ENCODE measurements at regions not wholly inside any gene's neighbourhood (a gene's known extent, or its start where the extent isn't known, plus 50 kb on each side); places are given as distances from the start of the nearest gene placed in this dataset.
"Not testable (repeated sequence)": the region's sequence is repeated elsewhere in the genome, so short reads cannot be mapped to it uniquely, and the experiment has no call there.

DNA sequence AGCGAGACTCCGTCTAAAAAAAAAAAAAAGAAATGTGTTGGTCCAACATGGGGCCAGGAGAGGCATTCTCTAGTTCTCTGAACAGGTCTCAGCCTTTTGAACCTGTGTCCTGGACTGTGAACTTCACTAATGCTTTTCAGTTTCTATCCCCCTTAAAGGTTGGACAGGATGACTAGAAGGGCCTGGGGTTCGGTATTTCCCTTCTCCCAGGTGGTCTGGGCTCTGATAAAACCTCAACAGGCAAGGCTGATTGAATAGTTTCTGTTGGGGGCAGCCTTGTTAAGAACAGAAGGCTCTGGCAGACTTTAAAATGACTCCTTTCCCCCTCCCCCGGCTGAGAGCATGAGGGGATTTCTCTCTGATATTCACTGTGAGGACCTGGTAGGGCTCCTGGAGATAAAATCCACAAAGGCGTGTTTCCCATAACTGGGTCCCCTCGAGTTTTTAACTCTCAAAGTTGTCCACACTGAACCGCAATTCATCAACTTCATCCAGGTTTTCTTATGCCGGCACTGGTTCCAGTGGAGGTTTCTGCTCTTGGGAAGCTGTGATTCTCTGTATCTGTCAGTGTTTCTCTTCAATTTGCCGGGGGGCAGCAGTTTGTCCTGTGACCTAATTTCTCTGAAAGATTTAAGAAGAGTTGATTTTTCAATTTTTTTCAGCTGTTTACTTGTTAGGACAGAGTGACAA, 91.3 kb downstream of the METRNL start:
- TF ChIP-seq, protein P1, sequence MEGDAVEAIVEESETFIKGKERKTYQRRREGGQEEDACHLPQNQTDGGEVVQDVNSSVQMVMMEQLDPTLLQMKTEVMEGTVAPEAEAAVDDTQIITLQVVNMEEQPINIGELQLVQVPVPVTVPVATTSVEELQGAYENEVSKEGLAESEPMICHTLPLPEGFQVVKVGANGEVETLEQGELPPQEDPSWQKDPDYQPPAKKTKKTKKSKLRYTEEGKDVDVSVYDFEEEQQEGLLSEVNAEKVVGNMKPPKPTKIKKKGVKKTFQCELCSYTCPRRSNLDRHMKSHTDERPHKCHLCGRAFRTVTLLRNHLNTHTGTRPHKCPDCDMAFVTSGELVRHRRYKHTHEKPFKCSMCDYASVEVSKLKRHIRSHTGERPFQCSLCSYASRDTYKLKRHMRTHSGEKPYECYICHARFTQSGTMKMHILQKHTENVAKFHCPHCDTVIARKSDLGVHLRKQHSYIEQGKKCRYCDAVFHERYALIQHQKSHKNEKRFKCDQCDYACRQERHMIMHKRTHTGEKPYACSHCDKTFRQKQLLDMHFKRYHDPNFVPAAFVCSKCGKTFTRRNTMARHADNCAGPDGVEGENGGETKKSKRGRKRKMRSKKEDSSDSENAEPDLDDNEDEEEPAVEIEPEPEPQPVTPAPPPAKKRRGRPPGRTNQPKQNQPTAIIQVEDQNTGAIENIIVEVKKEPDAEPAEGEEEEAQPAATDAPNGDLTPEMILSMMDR (IDR thresholded peaks at IDR 0.05; ENCODE audit: unreplicated experiment), result no peak
- BruUV-seq (replicated peaks), result no TSS peak
- H3K36me3 Mint-ChIP-seq (ENCODE audit: insufficient read depth, unreplicated experiment), result no peaks in the 10 kb centered on the region
- H3K4me3 Mint-ChIP-seq (ENCODE audit: unreplicated experiment), result no peak overlapping the region
- H3K9me3 Mint-ChIP-seq (ENCODE audit: unreplicated experiment), result no peaks in the 10 kb centered on the region
- ChIA-PET CTCF (interaction anchor here (1.1 kb wide), 1 partner anchor 389 kb away, joined by 3 read pairs; no protein-coding TSS in a partner anchor), POLR2A (interaction anchor here (1.1 kb wide), 1 partner anchor 33 kb away, joined by 5 read pairs; no protein-coding TSS in a partner anchor)
- peaks cover 49% of the 10 kb centered on the region for H3K27me3 Mint-ChIP-seq (ENCODE audit: insufficient read depth, unreplicated experiment)
- no peak for DNase-seq (ENCODE audit: unreplicated experiment)
- intact Hi-C loops (cut with micrococcal nuclease), result no loop called here
- no peak overlapping the region for H3K27ac Mint-ChIP-seq (ENCODE audit: low read depth, unreplicated experiment)
- no peaks in the 10 kb centered on the region for H3K4me1 Mint-ChIP-seq (ENCODE audit: insufficient read depth, unreplicated experiment)

DNA sequence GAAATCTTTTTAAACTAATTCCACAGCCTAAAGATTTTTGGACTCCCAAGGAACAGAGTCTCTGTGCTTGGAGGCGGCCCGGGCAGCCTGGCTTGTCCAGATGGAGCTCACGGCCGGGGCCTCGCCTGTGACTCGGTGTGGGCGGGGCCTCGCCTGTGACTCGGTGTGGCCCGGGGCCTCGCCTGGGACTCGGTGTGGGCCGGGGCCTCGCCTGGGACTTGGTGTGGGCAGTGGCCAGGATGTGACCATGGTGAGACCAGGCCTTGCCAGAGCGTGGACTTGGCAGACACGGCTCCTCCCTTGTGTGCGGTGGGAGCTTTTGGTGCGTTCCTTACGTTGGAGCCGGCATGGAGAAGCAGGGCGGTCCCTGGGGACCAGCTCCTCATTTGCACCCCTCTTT, 92.3 kb downstream of the METRNL start:
- no peaks in the 10 kb centered on the region for H3K4me1 Mint-ChIP-seq (ENCODE audit: insufficient read depth, unreplicated experiment)
- POLR2A ChIA-PET, result interaction anchor here (1.1 kb wide), 1 partner anchor 34 kb away, joined by 5 read pairs; no protein-coding TSS in a partner anchor
- no peak for DNase-seq (ENCODE audit: unreplicated experiment)
- H3K27me3 Mint-ChIP-seq (ENCODE audit: insufficient read depth, unreplicated experiment), result peaks cover 39% of the 10 kb centered on the region
- no peak overlapping the region for H3K4me3 Mint-ChIP-seq (ENCODE audit: unreplicated experiment)
- no peaks in the 10 kb centered on the region for H3K36me3 Mint-ChIP-seq (ENCODE audit: insufficient read depth, unreplicated experiment)
- intact Hi-C loops (cut with micrococcal nuclease), result no loop called here
- TF ChIP-seq, protein P1 (IDR thresholded peaks at IDR 0.05; ENCODE audit: unreplicated experiment), result no peak
- no TSS peak for BruUV-seq (replicated peaks)
- no peak overlapping the region for H3K27ac Mint-ChIP-seq (ENCODE audit: low read depth, unreplicated experiment)
- CTCF ChIA-PET, result interaction anchor here (1.1 kb wide), 1 partner anchor 390 kb away, joined by 3 read pairs; no protein-coding TSS in a partner anchor
- H3K9me3 Mint-ChIP-seq (ENCODE audit: unreplicated experiment), result no peaks in the 10 kb centered on the region

DNA sequence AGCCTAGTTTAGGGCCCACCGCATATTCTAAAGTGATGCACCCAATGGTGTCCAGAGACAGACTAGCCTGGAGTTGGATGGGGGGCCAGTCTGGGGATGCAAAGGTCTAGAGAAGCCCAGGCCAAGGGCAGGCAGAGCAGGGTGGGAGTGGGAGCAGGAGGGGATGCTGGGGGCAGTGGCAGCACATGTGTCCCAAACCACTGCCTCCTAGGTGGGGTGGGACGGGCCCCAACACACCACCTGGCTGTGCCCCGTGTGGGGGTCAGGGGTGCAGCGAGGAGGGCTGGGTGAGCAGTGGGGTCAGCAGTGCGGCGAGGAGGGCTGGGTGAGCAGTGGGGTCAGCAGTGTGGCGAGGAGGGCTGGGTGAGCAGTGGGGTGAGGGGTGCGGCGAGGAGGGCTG, 92.7 kb downstream of the METRNL start:
- POLR2A ChIA-PET, result interaction anchor here (1.1 kb wide), 1 partner anchor 35 kb away, joined by 5 read pairs; no protein-coding TSS in a partner anchor
- peaks cover 35% of the 10 kb centered on the region for H3K27me3 Mint-ChIP-seq (ENCODE audit: insufficient read depth, unreplicated experiment)
- H3K4me3 Mint-ChIP-seq (ENCODE audit: unreplicated experiment); DNase-seq (ENCODE audit: unreplicated experiment); H3K27ac Mint-ChIP-seq (ENCODE audit: low read depth, unreplicated experiment); H3K36me3 Mint-ChIP-seq (ENCODE audit: insufficient read depth, unreplicated experiment); H3K4me1 Mint-ChIP-seq (ENCODE audit: insufficient read depth, unreplicated experiment); BruUV-seq (replicated peaks); intact Hi-C loops (cut with micrococcal nuclease); H3K9me3 Mint-ChIP-seq (ENCODE audit: unreplicated experiment); CTCF ChIA-PET: not testable (repeated sequence)

DNA sequence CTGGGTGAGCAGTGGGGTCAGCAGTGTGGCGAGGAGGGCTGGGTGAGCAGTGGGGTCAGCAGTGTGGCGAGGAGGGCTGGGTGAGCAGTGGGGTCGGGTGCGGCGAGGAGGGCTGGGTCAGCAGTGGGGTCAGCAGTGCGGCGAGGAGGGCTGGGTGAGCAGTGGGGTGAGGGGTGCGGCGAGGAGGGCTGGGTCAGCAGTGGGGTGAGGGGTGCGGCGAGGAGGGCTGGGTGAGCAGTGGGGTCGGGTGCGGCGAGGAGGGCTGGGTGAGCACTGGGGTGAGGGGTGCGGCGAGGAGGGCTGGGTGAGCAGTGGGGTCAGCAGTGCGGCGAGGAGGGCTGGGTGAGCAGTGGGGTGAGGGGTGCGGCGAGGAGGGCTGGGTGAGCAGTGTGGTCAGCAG, 93.2 kb downstream of the METRNL start:
- BruUV-seq (replicated peaks); H3K9me3 Mint-ChIP-seq (ENCODE audit: unreplicated experiment); DNase-seq (ENCODE audit: unreplicated experiment); H3K4me3 Mint-ChIP-seq (ENCODE audit: unreplicated experiment); CTCF ChIA-PET; H3K36me3 Mint-ChIP-seq (ENCODE audit: insufficient read depth, unreplicated experiment); H3K4me1 Mint-ChIP-seq (ENCODE audit: insufficient read depth, unreplicated experiment); H3K27ac Mint-ChIP-seq (ENCODE audit: low read depth, unreplicated experiment); intact Hi-C loops (cut with micrococcal nuclease); POLR2A ChIA-PET: not testable (repeated sequence)
- H3K27me3 Mint-ChIP-seq (ENCODE audit: insufficient read depth, unreplicated experiment), result peaks cover 29% of the 10 kb centered on the region

DNA sequence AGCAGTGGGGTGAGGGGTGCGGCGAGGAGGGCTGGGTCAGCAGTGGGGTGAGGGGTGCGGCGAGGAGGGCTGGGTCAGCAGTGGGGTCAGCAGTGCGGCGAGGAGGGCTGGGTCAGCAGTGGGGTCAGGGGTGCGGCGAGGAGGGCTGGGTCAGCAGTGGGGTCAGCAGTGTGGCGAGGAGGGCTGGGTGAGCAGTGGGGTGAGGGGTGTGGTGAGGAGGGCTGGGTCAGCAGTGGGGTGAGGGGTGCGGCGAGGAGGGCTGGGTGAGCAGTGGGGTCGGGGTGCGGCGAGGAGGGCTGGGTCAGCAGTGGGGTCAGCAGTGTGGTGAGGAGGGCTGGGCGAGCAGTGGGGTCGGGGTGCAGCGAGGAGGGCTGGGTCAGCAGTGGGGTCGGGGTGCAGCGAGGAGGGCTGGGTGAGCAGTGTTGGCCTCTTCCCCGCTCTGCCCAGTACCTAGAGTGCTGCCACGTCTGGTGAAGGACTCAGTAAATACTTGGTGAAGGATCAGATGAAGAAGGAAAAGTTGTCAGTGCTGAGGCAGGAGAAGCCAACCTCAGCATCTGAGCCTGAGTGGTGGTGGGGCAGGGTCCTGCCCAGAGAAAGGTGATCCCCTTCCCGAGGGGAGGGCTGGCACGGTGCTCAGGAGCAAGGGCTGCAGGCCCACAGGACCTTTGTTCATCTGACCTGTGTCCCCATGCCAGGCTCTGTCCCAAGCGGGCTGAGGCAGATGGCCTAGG, 93.9 kb downstream of the METRNL start:
- peaks cover 22% of the 10 kb centered on the region for H3K27me3 Mint-ChIP-seq (ENCODE audit: insufficient read depth, unreplicated experiment)
- H3K27ac Mint-ChIP-seq (ENCODE audit: low read depth, unreplicated experiment); H3K4me3 Mint-ChIP-seq (ENCODE audit: unreplicated experiment); H3K9me3 Mint-ChIP-seq (ENCODE audit: unreplicated experiment); POLR2A ChIA-PET; H3K4me1 Mint-ChIP-seq (ENCODE audit: insufficient read depth, unreplicated experiment); H3K36me3 Mint-ChIP-seq (ENCODE audit: insufficient read depth, unreplicated experiment); DNase-seq (ENCODE audit: unreplicated experiment); BruUV-seq (replicated peaks); CTCF ChIA-PET; intact Hi-C loops (cut with micrococcal nuclease): not testable (repeated sequence)

All from MCF 10A (cell line).